ENCODE measurements at regions not wholly inside any gene's neighbourhood (a gene's known extent, or its start where the extent isn't known, plus 50 kb on each side); places are given as distances from the start of the nearest gene placed in this dataset.

DNA sequence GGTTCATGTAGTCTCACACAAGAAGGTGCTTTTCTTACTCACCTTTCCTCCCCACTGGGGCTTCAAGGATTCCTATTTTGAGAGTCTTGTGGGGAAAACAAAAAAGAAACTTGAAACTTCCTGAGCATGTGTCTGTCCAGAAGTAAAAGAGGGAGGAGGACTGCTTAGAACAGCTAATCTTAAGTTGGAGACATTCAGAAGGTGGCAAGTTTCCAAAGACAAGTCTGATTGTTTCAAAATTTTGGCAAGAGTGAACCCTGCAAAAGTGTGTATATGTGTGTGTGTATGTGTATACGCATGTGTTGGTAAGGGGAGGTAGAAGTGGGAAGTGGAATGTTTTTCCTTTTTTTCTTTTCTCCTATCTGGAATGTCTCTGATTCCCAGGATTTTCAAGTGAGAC, 189.0 kb upstream of the FRMPD4 start:
- H3K27ac ChIP-seq = no peak overlapping the region
- no peak for TF ChIP-seq ZFX (IDR thresholded peaks at IDR 0.05; ENCODE audit: borderline replicate concordance)
- TF ChIP-seq, protein P1, sequence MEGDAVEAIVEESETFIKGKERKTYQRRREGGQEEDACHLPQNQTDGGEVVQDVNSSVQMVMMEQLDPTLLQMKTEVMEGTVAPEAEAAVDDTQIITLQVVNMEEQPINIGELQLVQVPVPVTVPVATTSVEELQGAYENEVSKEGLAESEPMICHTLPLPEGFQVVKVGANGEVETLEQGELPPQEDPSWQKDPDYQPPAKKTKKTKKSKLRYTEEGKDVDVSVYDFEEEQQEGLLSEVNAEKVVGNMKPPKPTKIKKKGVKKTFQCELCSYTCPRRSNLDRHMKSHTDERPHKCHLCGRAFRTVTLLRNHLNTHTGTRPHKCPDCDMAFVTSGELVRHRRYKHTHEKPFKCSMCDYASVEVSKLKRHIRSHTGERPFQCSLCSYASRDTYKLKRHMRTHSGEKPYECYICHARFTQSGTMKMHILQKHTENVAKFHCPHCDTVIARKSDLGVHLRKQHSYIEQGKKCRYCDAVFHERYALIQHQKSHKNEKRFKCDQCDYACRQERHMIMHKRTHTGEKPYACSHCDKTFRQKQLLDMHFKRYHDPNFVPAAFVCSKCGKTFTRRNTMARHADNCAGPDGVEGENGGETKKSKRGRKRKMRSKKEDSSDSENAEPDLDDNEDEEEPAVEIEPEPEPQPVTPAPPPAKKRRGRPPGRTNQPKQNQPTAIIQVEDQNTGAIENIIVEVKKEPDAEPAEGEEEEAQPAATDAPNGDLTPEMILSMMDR (IDR thresholded peaks at IDR 0.05) = no peak

DNA sequence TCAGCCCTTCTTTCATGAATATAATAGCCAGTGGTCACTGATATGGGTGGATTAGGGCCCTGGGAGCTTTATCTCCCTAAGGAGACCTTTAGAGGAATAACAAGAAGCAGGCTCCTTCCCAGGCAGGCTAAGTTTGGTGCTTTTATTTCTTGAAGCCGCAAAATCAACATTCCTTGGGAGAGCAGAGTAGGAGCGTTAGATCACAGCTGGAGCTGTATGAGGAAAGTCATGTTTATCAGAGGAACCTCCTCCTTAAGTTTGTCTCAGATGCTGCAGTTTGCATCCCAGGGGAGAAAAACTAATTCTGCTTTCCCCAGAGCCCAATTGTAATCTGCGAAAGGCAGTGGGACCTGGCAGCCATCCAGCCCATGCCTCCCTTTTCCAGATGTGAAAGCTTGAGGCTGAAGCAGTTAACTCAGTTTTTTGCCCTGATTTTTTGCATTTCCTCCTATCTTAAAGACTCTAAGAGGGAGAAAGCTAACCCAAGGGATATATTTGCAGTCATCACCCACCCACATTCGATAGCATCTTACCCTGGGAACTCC, 186.0 kb upstream of the FRMPD4 start:
- TF ChIP-seq, protein P1 (IDR thresholded peaks at IDR 0.05) = no peak
- no peak for TF ChIP-seq ZFX (IDR thresholded peaks at IDR 0.05; ENCODE audit: borderline replicate concordance)
- H3K27ac ChIP-seq = no peak overlapping the region

DNA sequence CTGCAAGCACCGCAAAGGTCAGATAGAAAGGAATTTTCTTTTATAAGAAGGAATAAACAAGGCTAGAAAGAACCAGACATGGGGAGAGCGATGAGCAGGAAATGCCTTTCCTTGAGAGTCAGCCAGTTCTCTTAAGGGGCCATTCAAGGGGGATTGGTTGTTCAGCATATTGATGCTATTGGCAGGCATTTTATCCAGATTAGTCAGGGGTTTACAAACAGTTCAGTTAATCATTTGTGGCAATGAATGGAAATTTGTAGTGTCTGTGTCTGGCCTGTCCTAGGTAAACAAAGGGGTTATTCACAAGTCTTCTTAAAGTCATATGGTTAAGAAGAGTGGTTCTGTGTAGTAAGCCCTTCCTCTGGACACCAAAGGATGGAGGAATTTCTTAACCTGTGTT, 184.7 kb upstream of the FRMPD4 start:
- no peak overlapping the region for H3K27ac ChIP-seq
- TF ChIP-seq ZFX (IDR thresholded peaks at IDR 0.05; ENCODE audit: borderline replicate concordance) = no peak

DNA sequence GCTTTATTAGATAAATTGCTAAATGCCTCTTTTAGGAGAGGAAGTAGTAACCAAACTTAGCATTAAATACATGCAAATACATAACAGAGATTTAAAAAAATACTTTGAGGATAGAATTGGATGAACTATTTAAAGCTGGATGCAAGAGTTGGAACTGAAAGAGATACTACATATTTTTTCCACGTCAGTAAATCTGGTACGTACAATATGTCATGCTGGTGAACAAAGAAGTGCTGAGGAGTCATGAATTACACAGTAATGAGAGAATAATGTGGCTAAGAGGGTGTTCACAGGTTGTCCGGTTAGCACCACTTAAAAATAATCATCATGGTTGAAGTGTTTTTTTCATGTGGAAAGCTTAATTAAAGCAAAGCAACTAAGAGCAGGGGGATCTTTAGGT, 184.1 kb upstream of the FRMPD4 start:
- H3K27ac ChIP-seq = no peak overlapping the region
- no peak for TF ChIP-seq ZFX (IDR thresholded peaks at IDR 0.05; ENCODE audit: borderline replicate concordance)
- TF ChIP-seq, protein P1 (IDR thresholded peaks at IDR 0.05) = no peak

DNA sequence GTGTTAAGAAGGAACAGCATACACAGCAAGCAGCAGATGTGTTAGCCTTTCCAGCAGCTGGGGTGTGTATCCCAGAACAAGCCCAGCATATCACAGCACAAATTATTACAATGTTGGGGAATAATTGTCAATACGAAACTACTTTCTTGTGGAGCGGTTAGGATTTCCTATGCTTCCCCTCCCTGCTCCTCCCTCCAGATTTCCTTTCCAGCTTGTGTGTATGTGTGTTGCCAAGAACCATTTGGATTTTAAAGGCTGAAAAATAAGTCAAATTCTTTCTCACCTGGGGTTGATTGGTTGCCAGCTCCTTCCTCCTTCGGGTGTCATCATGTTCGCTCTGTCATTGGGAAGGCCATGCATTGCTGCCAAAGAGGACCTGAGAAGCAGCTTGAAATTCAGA, 178.2 kb upstream of the FRMPD4 start:
- TF ChIP-seq, protein P1 (IDR thresholded peaks at IDR 0.05) = no peak
- no peak for TF ChIP-seq ZFX (IDR thresholded peaks at IDR 0.05; ENCODE audit: borderline replicate concordance)
- H3K27ac ChIP-seq = no peak overlapping the region

DNA sequence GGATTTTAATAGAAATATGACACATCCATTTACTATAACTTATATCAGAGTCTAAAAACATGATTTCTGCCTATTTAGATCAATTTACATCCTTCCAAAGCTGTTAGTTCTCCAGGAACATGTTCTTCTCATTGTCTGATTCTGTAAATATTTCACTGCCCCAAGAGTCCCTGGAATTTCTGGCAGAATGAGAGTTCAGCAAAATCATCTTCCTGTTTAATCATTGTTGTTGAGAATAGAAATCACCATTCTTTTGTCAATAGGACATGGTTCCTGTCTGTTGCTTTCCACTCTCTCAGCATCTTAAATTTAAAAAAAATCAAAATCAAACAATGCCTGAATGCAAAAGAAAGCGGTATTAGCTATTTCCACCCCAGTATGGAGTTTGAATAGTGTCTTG, 172.8 kb upstream of the FRMPD4 start:
- TF ChIP-seq, protein P1 (IDR thresholded peaks at IDR 0.05) = no peak
- no peak for TF ChIP-seq ZFX (IDR thresholded peaks at IDR 0.05; ENCODE audit: borderline replicate concordance)
- H3K27ac ChIP-seq = no peak overlapping the region

DNA sequence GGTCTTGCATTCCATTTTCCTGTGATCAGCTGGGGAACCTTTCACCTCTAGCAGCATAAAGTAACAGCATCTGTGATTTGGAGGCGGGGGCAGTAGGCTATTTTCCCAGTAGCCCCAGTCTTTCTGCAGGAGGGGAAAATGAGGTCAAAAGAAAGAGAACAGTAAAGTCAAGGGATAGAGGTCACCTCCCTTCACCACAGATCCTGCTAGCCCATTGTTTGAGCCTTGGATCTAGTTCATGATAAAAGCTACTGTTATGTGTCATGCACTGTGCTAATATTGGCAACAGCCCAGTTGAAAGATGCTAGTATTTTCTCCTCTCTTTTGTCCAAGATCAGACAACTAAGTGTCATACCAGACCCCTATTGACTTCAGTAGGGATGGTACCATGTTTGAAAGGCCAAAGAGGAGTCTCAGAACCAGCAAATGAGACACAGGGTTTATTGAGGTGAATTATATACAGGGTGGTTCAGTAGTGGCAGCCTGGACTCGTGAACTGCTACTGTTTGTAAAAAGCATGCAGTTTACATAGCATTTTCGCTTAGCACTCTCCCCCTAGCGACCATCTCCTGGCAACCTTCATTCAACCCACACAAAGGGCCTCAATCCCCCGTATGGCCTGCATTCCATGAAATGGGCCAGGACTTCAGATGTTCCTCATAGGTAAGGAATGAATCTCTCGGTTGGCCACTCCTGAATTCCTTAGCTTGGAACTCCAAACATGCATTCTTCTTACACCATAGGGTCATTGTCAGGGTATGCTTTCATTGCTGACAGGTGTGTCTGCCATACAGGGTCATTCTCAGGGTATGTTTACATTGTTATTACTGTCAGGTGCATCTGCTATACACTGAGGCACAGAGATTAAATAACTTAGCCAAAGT, 170.0 kb upstream of the FRMPD4 start:
- H3K27ac ChIP-seq = no peak overlapping the region
- TF ChIP-seq ZFX (IDR thresholded peaks at IDR 0.05; ENCODE audit: borderline replicate concordance) = no peak
- TF ChIP-seq, protein P1 (IDR thresholded peaks at IDR 0.05) = no peak; the same call in 1 of the 2 replicates
